Ishikawa (cell line): ENCODE measurements at regions not wholly inside any gene's neighbourhood (a gene's known extent, or its start where the extent isn't known, plus 50 kb on each side); places are given as distances from the start of the nearest gene placed in this dataset.
A peak's percentile ranks its signal among the peaks of the same experiment; 100 is the strongest.

Experiments
- EP300 ChIP-seq: IDR thresholded peaks from 2 replicates; pipeline ENCODE4 v1.6.1; 2012; ENCODE audit warnings: borderline replicate concordance
- MAX ChIP-seq: IDR thresholded peaks from 2 replicates; pipeline ENCODE4 v1.6.1; 2012
- RAD21 ChIP-seq: IDR thresholded peaks from 2 replicates; pipeline ENCODE4 v1.6.1; 2012; ENCODE audit warnings: low read depth
- REST ChIP-seq: IDR thresholded peaks from 2 replicates; pipeline ENCODE4 v1.6.1; 2012; ENCODE audit warnings: low read depth, mild to moderate bottlenecking
- YY1 ChIP-seq: IDR thresholded peaks from 2 replicates; pipeline ENCODE4 v1.6.1; 2012; ENCODE audit warnings: low read depth

- no peak for TF ChIP-seq MAX
- TF ChIP-seq REST: no peak
- TF ChIP-seq YY1: no peak
- no peak for TF ChIP-seq EP300
- peak; percentile 81 for TF ChIP-seq RAD21
These were observed 70.3 kb upstream of the CWC22 start for GRCh38 chr2:180077295-180077906.
